ENCODE measurements at regions not wholly inside any gene's neighbourhood (a gene's known extent, or its start where the extent isn't known, plus 50 kb on each side); places are given as distances from the start of the nearest gene placed in this dataset.
A peak's percentile ranks its signal among the peaks of the same experiment; 100 is the strongest.

GRCh38 chrX:63441717-63442116 is 90.6 kb upstream of the SPIN4 start:
- no peaks in the 10 kb centered on the region for H3K4me1 ChIP-seq (ENCODE audit: control insufficient read depth in 2 of 2, insufficient read depth in 2 of 2, low read length in 2 of 2)
- ATAC-seq (no peak), DNase-seq (no peak)
- H3K27me3 ChIP-seq (ENCODE audit: control insufficient read depth in 2 of 2, insufficient read depth in 2 of 2, low read length in 2 of 2): no peaks in the 10 kb centered on the region
- H3K36me3 Mint-ChIP-seq: peaks cover 7 to 54% (median 40%) of the 10 kb centered on the region in 5 donors
- H3K36me3 ChIP-seq (ENCODE audit: control insufficient read depth in 2 of 3, insufficient read depth in 3 of 3, low read length in 3 of 3): no peaks in the 10 kb centered on the region
- H3K4me1 Mint-ChIP-seq: peaks cover 0 to 15% (median 0%) of the 10 kb centered on the region in 7 donors
- POLR2A ChIA-PET: no interaction called here
- no peak overlapping the region for H3K4me3 ChIP-seq (ENCODE audit: low read length)
- no peaks in the 10 kb centered on the region for H3K9me3 ChIP-seq (ENCODE audit: control insufficient read depth in 2 of 3, low read length in 3 of 3)
- no peak overlapping the region for H3K27ac Mint-ChIP-seq
- H3K27me3 Mint-ChIP-seq: no peaks in the 10 kb centered on the region
- intact Hi-C loops (cut with micrococcal nuclease): loop anchor here in 1 of 2 donors (10.0 kb wide), 1 partner anchor 57 kb away; no protein-coding TSS in a partner anchor
- CTCF ChIA-PET: no interaction called here
- H3K27ac ChIP-seq (ENCODE audit: low read depth, low read length): no peak overlapping the region
- H3K4me3 Mint-ChIP-seq: no peak overlapping the region
- peaks cover 0 to 66% (median 11%) of the 10 kb centered on the region in 11 donors for H3K9me3 Mint-ChIP-seq

GRCh38 chrX:63439580-63439979 is 88.4 kb upstream of the SPIN4 start:
- ChIA-PET POLR2A (no interaction called here), CTCF (no interaction called here)
- no peak overlapping the region for H3K27ac ChIP-seq (ENCODE audit: low read depth, low read length)
- no peak for ATAC-seq
- intact Hi-C loops (cut with micrococcal nuclease): no loop called here
- H3K4me3 ChIP-seq (ENCODE audit: low read length): no peak overlapping the region
- H3K27ac Mint-ChIP-seq: peak overlapping the region in 1 of 9 donors; percentile 45
- H3K9me3 Mint-ChIP-seq: peaks cover 0 to 66% (median 9%) of the 10 kb centered on the region in 11 donors
- no peaks in the 10 kb centered on the region for H3K27me3 ChIP-seq (ENCODE audit: control insufficient read depth in 2 of 2, insufficient read depth in 2 of 2, low read length in 2 of 2)
- peaks cover 0 to 15% (median 0%) of the 10 kb centered on the region in 7 donors for H3K4me1 Mint-ChIP-seq
- H3K4me1 ChIP-seq (ENCODE audit: control insufficient read depth in 2 of 2, insufficient read depth in 2 of 2, low read length in 2 of 2): no peaks in the 10 kb centered on the region
- no peaks in the 10 kb centered on the region for H3K27me3 Mint-ChIP-seq
- H3K36me3 ChIP-seq (ENCODE audit: control insufficient read depth in 2 of 3, insufficient read depth in 3 of 3, low read length in 3 of 3): no peaks in the 10 kb centered on the region
- H3K9me3 ChIP-seq (ENCODE audit: control insufficient read depth in 2 of 3, low read length in 3 of 3): no peaks in the 10 kb centered on the region
- H3K36me3 Mint-ChIP-seq: peaks cover 6 to 58% (median 47%) of the 10 kb centered on the region in 5 donors
- H3K4me3 Mint-ChIP-seq: no peak overlapping the region
- no peak for DNase-seq

GRCh38 chrX:63436865-63437264 is 85.7 kb upstream of the SPIN4 start:
- Mint-ChIP-seq H3K4me1 (peaks cover 0 to 9% (median 0%) of the 10 kb centered on the region in 7 donors), H3K27ac (no peak overlapping the region), H3K36me3 (peaks cover 1 to 55% (median 36%) of the 10 kb centered on the region in 5 donors), H3K27me3 (no peaks in the 10 kb centered on the region), H3K4me3 (no peak overlapping the region), H3K9me3 (peaks cover 0 to 51% (median 14%) of the 10 kb centered on the region in 11 donors)
- H3K4me1 ChIP-seq (ENCODE audit: control insufficient read depth in 2 of 2, insufficient read depth in 2 of 2, low read length in 2 of 2): no peaks in the 10 kb centered on the region
- CTCF ChIA-PET: no interaction called here
- H3K36me3 ChIP-seq (ENCODE audit: control insufficient read depth in 2 of 3, insufficient read depth in 3 of 3, low read length in 3 of 3): peaks cover 0 to 16% (median 0%) of the 10 kb centered on the region in 3 experiments
- no peak overlapping the region for H3K4me3 ChIP-seq (ENCODE audit: low read length)
- DNase-seq (no peak), ATAC-seq (no peak)
- H3K9me3 ChIP-seq (ENCODE audit: control insufficient read depth in 2 of 3, low read length in 3 of 3): no peaks in the 10 kb centered on the region
- intact Hi-C loops (cut with micrococcal nuclease): no loop called here
- H3K27ac ChIP-seq (ENCODE audit: low read depth, low read length): no peak overlapping the region
- POLR2A ChIA-PET: no interaction called here
- no peaks in the 10 kb centered on the region for H3K27me3 ChIP-seq (ENCODE audit: control insufficient read depth in 2 of 2, insufficient read depth in 2 of 2, low read length in 2 of 2)

- no peak overlapping the region for H3K27ac ChIP-seq (ENCODE audit: low read depth, low read length)
- ChIA-PET CTCF (no interaction called here), POLR2A (no interaction called here)
- H3K27me3 Mint-ChIP-seq: no peaks in the 10 kb centered on the region
- H3K4me1 Mint-ChIP-seq: peaks cover 0 to 4% (median 0%) of the 10 kb centered on the region in 7 donors
- no peak overlapping the region for H3K27ac Mint-ChIP-seq
- H3K4me1 ChIP-seq (ENCODE audit: control insufficient read depth in 2 of 2, insufficient read depth in 2 of 2, low read length in 2 of 2): no peaks in the 10 kb centered on the region
- ATAC-seq (no peak), DNase-seq (no peak)
- no peaks in the 10 kb centered on the region for H3K27me3 ChIP-seq (ENCODE audit: control insufficient read depth in 2 of 2, insufficient read depth in 2 of 2, low read length in 2 of 2)
- H3K9me3 ChIP-seq (ENCODE audit: control insufficient read depth in 2 of 3, low read length in 3 of 3): no peaks in the 10 kb centered on the region
- peaks cover 1 to 38% (median 25%) of the 10 kb centered on the region in 5 donors for H3K36me3 Mint-ChIP-seq
- H3K9me3 Mint-ChIP-seq: peaks cover 0 to 32% (median 12%) of the 10 kb centered on the region in 11 donors
- H3K4me3 ChIP-seq (ENCODE audit: low read length): no peak overlapping the region
- intact Hi-C loops (cut with micrococcal nuclease): no loop called here
- H3K4me3 Mint-ChIP-seq: no peak overlapping the region
- H3K36me3 ChIP-seq (ENCODE audit: control insufficient read depth in 2 of 3, insufficient read depth in 3 of 3, low read length in 3 of 3): peaks cover 0 to 21% (median 0%) of the 10 kb centered on the region in 3 experiments
These were observed 83.5 kb upstream of the SPIN4 start for GRCh38 chrX:63434665-63435064.

GRCh38 chrX:63434206-63434605 is 83.1 kb upstream of the SPIN4 start:
- Histone ChIP-seq H3K36me3 (ENCODE audit: control insufficient read depth in 2 of 3, insufficient read depth in 3 of 3, low read length in 3 of 3) (peaks cover 0 to 23% (median 0%) of the 10 kb centered on the region in 3 experiments), H3K9me3 (ENCODE audit: control insufficient read depth in 2 of 3, low read length in 3 of 3) (no peaks in the 10 kb centered on the region), H3K27ac (ENCODE audit: low read depth, low read length) (no peak overlapping the region), H3K4me1 (ENCODE audit: control insufficient read depth in 2 of 2, insufficient read depth in 2 of 2, low read length in 2 of 2) (no peaks in the 10 kb centered on the region), H3K27me3 (ENCODE audit: control insufficient read depth in 2 of 2, insufficient read depth in 2 of 2, low read length in 2 of 2) (no peaks in the 10 kb centered on the region), H3K4me3 (ENCODE audit: low read length) (no peak overlapping the region)
- H3K9me3 Mint-ChIP-seq: peaks cover 0 to 28% (median 12%) of the 10 kb centered on the region in 11 donors
- H3K4me1 Mint-ChIP-seq: peaks cover 0 to 1% (median 0%) of the 10 kb centered on the region in 7 donors
- ChIA-PET CTCF (no interaction called here), POLR2A (no interaction called here)
- peaks cover 1 to 37% (median 21%) of the 10 kb centered on the region in 5 donors for H3K36me3 Mint-ChIP-seq
- DNase-seq (no peak), ATAC-seq (no peak)
- no peaks in the 10 kb centered on the region for H3K27me3 Mint-ChIP-seq
- intact Hi-C loops (cut with micrococcal nuclease): no loop called here
- no peak overlapping the region for H3K4me3 Mint-ChIP-seq
- peak overlapping the region in 1 of 9 donors; percentile 16 for H3K27ac Mint-ChIP-seq

GRCh38 chrX:63430026-63430425 is 78.9 kb upstream of the SPIN4 start:
- Histone ChIP-seq H3K4me1 (ENCODE audit: control insufficient read depth in 2 of 2, insufficient read depth in 2 of 2, low read length in 2 of 2) (no peaks in the 10 kb centered on the region), H3K9me3 (ENCODE audit: control insufficient read depth in 2 of 3, low read length in 3 of 3) (peaks cover 0 to 17% (median 0%) of the 10 kb centered on the region in 3 experiments), H3K27ac (ENCODE audit: low read depth, low read length) (no peak overlapping the region), H3K4me3 (ENCODE audit: low read length) (no peak overlapping the region), H3K36me3 (ENCODE audit: control insufficient read depth in 2 of 3, insufficient read depth in 3 of 3, low read length in 3 of 3) (peaks cover 0 to 35% (median 0%) of the 10 kb centered on the region in 3 experiments), H3K27me3 (ENCODE audit: control insufficient read depth in 2 of 2, insufficient read depth in 2 of 2, low read length in 2 of 2) (no peaks in the 10 kb centered on the region)
- no peaks in the 10 kb centered on the region for H3K27me3 Mint-ChIP-seq
- ATAC-seq: no peak
- intact Hi-C loops (cut with micrococcal nuclease): no loop called here
- H3K4me1 Mint-ChIP-seq: peaks cover 0 to 1% (median 0%) of the 10 kb centered on the region in 7 donors
- no peak for DNase-seq
- H3K9me3 Mint-ChIP-seq: peaks cover 0 to 19% (median 7%) of the 10 kb centered on the region in 11 donors
- ChIA-PET POLR2A (no interaction called here), CTCF (no interaction called here)
- peaks cover 1 to 27% (median 15%) of the 10 kb centered on the region in 5 donors for H3K36me3 Mint-ChIP-seq
- no peak overlapping the region for H3K4me3 Mint-ChIP-seq
- H3K27ac Mint-ChIP-seq: no peak overlapping the region

- H3K9me3 ChIP-seq (ENCODE audit: control insufficient read depth in 2 of 3, low read length in 3 of 3): peaks cover 0 to 22% (median 6%) of the 10 kb centered on the region in 3 experiments
- no peaks in the 10 kb centered on the region for H3K27me3 ChIP-seq (ENCODE audit: control insufficient read depth in 2 of 2, insufficient read depth in 2 of 2, low read length in 2 of 2)
- no peaks in the 10 kb centered on the region for H3K27me3 Mint-ChIP-seq
- intact Hi-C loops (cut with micrococcal nuclease): no loop called here
- ChIA-PET CTCF (no interaction called here), POLR2A (no interaction called here)
- no peak for DNase-seq
- no peak overlapping the region for H3K4me3 ChIP-seq (ENCODE audit: low read length)
- H3K36me3 Mint-ChIP-seq: peaks cover 7 to 28% (median 20%) of the 10 kb centered on the region in 5 donors
- ATAC-seq: no peak
- no peak overlapping the region for H3K27ac Mint-ChIP-seq
- H3K9me3 Mint-ChIP-seq: peaks cover 0 to 27% (median 7%) of the 10 kb centered on the region in 11 donors
- H3K27ac ChIP-seq (ENCODE audit: low read depth, low read length): no peak overlapping the region
- peaks cover 0 to 29% (median 0%) of the 10 kb centered on the region in 3 experiments for H3K36me3 ChIP-seq (ENCODE audit: control insufficient read depth in 2 of 3, insufficient read depth in 3 of 3, low read length in 3 of 3)
- peaks cover 0 to 1% (median 0%) of the 10 kb centered on the region in 7 donors for H3K4me1 Mint-ChIP-seq
- no peak overlapping the region for H3K4me3 Mint-ChIP-seq
- no peaks in the 10 kb centered on the region for H3K4me1 ChIP-seq (ENCODE audit: control insufficient read depth in 2 of 2, insufficient read depth in 2 of 2, low read length in 2 of 2)
These were observed 77.2 kb upstream of the SPIN4 start for GRCh38 chrX:63428348-63428747.
